ENCODE measurements at regions not wholly inside any gene's neighbourhood (a gene's known extent, or its start where the extent isn't known, plus 50 kb on each side); places are given as distances from the start of the nearest gene placed in this dataset.
A peak's percentile ranks its signal among the peaks of the same experiment; 100 is the strongest.
"Not testable (repeated sequence)": the region's sequence is repeated elsewhere in the genome, so short reads cannot be mapped to it uniquely, and the experiment has no call there.

DNA sequence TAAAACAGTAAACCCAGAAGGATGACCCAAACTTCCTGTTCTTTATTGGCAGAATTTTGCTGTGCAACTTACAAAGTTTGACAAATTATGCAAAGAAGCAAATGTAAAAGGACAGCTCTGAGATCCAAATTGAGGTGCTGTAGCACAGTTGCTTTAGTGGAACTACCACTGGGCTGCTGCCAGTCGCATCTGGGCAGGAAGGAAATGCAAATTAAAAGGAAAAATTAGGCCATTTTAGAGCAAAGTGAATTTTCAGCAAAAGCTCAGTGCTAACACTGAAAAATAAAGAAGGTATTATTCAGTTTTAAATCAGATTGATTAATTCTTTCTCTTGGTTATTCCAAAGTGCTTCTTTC lies 104.5 kb downstream of the ZMAT3 start:
- DNase-seq, result no peak

DNA sequence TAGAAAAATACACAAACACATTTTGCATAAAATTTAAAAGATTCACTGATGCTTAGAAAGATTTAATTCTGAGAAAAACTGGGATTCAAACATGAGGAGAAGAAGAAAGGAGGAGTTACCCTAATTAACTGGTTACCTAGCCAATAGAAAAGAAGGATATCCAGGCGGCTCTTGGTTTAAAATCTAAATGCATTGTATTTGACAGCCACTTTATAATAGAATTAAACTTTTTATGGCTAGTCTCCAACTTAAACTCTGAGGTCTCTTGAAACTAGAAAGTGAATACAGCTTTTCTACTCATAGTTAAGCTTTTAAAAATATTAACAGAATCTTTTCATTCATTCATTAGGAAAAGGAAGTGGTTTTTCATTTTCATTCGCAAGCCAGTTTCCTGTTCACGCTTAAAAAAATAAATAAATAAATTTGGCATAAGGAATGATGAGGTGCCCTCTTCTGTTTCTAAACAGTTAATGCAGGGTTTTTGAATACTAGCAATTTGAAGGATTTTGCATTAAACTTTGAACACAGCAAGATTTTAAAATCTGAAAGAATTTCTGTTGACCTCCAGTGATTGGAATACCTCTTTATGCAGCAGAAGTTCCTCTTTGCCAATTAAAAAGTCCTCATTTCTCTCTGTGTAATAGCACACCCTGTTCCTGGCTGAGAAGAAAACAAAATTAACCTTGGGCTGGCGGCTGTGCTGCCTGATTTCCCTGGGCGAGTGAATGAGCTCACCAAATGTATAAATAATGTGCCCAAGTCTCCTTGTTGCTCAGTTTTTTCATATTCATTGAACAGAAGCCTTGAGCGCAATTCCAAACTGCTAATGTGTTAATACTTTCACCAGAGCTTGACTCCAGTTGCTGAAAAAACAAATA lies 105.1 kb downstream of the ZMAT3 start:
- peak; percentile 40 for DNase-seq

DNA sequence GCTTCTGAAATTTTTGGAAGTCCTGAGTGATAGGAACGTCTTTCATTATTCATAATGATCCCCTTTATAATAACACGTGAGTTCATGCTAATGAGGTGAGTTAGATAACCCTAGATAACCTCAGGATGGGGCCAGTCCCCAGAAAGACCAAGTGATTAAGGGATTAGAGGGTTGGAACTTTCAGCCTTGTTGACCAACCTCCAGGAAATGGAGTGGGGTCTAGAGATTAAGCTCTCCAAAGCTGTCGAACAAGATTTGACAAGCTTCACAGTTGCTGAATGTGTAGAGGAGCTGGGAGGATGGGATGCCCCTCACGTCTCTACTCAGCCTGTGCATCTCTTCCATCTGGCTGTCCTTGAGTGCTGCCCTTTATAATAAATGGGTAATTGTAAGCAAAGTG lies 107.1 kb downstream of the ZMAT3 start:
- no peak for DNase-seq

DNA sequence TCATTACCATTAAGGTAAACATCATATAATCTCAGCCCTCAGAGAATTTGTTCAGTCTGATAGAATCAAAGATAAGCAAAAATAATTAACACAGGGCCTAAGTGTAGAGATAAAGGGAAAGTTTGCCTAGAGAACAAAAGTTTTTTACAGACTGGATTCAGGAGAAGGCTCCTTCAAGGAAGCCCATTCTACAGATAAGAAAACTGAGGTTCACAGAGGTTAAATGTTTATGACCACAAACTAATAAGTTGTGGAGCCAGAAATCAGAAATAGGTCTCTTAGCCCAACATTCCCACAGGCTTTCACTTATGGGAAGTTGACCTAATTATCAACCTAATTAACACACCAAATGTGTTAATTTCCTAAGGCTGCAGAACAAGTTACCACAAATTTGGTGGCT lies 110.7 kb downstream of the ZMAT3 start:
- DNase-seq, result no peak

DNA sequence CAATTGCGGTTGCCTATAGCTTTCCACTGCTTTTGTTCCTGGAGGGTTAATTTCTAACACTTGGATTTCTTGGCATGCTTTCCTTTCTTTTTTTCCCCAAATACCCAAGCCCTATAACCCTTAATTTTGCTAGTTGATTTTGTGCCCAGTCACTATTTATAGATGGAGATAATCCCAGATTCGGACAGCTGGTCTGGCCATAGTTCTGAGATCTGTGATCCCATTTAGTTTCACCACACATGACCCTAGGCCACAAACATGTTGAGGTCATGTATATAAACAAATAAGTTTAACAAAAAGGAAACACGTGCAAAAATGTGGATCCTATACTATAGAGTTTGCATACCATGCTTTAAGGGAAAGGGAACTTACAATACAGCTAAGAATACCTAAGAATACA lies 111.4 kb downstream of the ZMAT3 start:
- no peak for DNase-seq

- no peak for DNase-seq
Measured at GRCh38 chr3:178950676-178951075, 120.9 kb downstream of the ZMAT3 start.

- no peak for DNase-seq
Measured at GRCh38 chr3:178949896-178950295, 121.7 kb downstream of the ZMAT3 start.

DNA sequence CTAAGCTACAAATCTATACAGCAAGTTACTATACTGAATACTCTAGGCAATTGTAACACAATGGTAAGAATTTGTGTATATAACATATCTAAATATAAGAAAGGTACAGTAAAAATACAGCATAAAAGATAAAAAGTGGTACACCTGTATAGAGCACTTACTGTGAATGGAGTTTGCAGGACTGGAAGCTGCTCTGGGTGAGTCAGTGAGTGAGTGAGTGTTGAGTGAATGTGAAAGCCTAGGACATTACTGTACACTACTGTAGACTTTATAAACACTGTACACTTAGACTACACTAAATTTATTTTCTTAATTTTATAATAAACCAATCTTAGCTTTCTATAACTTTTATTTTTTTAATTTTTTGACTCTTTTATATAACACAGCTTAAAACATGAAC lies 123.1 kb downstream of the ZMAT3 start:
- no peak for DNase-seq

DNA sequence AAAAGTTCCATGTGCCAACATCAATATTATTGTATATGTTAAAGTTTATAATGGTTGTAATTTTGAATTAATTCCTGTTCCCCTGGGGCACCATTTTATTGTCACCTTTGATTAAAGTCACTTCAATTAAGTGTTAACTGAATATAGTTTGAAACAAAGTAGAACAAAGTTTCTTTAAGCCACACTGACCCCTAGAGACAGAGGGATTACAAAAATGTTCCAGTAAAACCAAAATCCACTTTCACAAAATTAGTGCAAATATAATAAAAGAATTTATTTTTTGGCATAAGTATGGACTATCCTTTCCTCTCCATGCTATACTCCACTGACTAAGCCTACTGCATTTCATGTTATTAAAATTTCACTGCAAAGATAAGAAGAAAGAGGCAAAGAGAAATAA lies 123.9 kb downstream of the ZMAT3 start:
- DNase-seq, result no peak

- not testable (repeated sequence) for DNase-seq
Measured at GRCh38 chr3:178942261-178942660, 129.3 kb downstream of the ZMAT3 start.

GRCh38 chr3:178930116-178930515 lies 141.5 kb downstream of the ZMAT3 start:
- DNase-seq, result no peak

DNA sequence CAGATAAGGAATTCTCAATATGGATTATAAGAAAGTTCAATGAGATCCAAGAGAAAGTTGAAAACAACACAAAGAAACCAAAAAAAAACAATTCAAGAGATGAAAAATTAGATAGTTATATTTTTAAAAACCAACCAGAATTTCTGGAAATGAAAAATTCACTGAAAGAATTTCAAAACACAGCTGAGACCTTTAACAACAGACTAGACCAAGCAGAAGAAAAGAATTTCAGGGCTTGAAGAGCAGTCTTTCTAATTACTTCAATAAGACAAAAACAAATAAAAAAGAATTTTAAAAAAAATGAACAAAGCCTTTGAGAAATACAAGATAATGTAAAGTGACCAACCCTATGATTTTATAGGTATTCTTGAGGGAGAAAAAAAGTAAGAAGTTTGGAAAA lies 155.4 kb downstream of the ZMAT3 start:
- no peak for DNase-seq

DNA sequence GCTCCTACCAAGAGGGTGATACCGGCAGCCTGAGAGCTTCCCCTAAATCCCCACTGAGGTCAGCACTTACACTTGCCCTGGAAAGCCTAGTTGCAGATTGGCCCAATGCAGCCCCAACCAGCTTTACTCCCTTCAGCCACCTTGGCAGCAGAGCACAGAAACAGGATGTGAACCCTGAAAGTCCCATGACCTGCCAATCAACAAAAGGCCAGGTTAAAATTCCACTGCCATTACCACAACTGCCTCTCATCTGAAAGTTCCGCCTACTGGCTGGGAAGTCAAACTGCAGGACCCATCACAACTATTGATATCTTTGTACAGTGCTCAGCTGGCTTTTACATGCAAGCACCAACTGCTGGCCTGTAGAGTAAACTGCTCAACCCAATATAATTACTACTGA lies 156.2 kb downstream of the ZMAT3 start:
- no peak for DNase-seq

DNA sequence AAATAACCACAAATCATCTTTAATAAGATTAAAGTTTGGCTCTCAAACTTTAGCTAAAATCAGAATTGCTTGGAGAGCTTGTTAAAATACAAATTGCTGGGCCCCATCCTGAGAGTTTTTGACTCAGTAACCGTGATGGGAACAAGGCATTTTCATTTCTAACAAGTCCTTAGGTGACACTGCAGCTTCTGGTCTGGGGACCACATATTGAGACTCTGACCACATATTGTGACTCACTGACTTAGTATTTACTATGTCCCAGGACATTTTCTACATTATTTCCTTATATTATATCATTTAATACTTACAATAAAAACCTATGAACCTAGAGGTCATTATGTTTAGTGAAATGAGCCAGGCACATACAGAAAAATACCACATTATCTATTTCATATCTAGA lies 164.5 kb downstream of the ZMAT3 start:
- no peak for DNase-seq

DNA sequence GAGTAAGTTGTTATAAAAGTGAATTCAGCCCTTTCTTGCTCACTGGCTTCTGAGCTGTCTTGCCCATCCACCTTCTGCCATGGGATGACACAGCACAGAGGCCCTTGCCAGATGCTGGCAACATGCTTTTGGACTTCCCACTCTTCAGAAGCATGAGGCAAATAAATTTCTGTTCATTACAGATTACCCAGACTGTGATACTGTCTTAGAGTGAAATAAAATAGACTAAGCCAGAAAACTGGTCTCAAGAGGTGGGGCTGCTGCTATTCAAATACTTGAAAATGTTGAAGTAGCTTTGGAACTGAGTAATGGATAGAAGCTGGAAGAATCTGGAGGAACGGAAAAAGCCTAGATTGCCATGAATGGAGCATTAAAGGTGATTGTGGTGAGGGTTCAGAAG lies 170.4 kb downstream of the ZMAT3 start:
- DNase-seq, result no peak

DNA sequence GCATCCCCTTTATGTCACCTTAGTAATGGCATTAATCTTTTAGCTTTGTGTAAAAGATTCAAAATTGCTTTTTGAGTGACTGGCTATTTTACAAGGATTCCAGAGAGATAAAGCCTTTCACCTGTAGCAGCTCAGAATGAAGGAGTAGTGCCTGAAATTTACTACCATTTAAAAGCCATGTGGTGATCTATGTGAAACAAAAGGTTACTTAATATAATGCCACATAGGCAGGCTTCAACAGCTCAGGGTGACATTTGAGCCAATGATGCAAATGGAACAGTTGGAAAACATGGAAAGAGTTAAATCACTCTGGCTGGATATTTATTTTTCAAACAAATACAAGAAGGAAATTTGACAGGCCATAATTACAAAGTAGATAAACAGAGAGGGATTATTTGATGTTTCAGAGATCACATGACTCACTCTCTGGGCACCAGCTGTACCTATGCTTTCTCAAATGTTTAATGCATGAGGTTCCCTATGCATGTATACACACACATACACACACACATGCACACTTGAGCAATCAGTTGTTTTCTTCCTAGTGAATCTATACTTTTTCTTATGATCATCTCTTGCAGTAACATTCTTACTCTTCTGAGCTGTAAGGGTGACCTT lies 171.5 kb downstream of the ZMAT3 start:
- DNase-seq, result no peak

DNA sequence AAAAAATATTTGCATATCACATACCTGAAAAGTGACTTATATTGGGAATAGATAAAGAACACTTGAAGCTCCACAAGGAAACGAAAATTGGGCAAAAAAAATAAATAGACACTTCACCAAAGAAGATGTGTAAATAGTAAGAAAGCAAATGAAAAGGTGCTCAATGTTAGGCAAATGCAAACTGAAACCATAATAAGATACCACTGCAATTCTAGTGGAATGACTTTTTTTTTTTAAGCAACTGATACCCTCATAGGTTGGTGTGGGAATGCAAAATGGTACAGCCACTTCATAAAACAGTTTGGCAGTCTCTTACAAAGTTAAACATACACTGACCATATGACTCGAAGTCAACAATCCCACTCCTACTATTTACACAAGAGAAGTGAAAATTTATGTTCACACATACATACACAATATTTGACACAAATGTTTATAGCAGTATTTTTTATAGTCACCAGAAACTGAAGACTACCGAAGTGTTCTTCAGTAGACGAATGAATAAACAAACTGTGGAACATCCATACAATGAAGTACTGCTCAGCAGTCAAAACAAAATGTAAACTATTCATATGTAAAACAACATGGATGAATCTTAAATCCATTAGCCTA lies 176.3 kb downstream of the ZMAT3 start:
- DNase-seq, result no peak

Data from left kidney (tissue), 1 donor.